ENCODE measurements at regions not wholly inside any gene's neighbourhood (a gene's known extent, or its start where the extent isn't known, plus 50 kb on each side); places are given as distances from the start of the nearest gene placed in this dataset.

DNA sequence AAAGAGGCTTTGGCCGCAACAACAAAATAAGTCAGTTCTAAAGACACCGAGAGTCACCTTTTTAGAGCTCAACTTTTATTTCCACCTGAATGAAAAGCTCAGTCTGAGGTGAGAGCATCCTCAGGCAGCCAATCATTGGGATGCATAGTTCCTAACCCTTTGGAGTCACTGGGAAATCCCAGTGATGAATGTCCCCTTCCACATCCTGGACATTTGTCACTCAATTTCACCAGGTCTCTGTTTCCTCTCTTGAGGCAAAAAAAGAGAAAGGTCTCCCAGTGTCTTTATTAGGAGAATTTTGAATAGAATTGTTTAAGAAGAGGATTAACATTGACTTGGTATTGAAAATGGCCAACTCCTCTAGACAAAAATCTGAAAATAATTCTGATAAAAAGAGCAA, 137.5 kb upstream of the SPRED1 start:
- no peak for TF ChIP-seq EGR1 (IDR thresholded peaks at IDR 0.05; ENCODE audit: low read depth)
- TF ChIP-seq, protein P1, sequence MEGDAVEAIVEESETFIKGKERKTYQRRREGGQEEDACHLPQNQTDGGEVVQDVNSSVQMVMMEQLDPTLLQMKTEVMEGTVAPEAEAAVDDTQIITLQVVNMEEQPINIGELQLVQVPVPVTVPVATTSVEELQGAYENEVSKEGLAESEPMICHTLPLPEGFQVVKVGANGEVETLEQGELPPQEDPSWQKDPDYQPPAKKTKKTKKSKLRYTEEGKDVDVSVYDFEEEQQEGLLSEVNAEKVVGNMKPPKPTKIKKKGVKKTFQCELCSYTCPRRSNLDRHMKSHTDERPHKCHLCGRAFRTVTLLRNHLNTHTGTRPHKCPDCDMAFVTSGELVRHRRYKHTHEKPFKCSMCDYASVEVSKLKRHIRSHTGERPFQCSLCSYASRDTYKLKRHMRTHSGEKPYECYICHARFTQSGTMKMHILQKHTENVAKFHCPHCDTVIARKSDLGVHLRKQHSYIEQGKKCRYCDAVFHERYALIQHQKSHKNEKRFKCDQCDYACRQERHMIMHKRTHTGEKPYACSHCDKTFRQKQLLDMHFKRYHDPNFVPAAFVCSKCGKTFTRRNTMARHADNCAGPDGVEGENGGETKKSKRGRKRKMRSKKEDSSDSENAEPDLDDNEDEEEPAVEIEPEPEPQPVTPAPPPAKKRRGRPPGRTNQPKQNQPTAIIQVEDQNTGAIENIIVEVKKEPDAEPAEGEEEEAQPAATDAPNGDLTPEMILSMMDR (IDR thresholded peaks at IDR 0.05 in 2 of 3, conservative IDR thresholded peaks at IDR 0.05 in 1 of 3; ENCODE audit: borderline replicate concordance in 1 of 3, insufficient read depth in 1 of 3, low read depth in 2 of 3, low read length in 2 of 3): no peak
- no peak for TF ChIP-seq YY1 (IDR thresholded peaks at IDR 0.05; ENCODE audit: extremely low read depth, insufficient replicate concordance, low read depth, low read length)
- TF ChIP-seq POLR2A (IDR thresholded peaks at IDR 0.05; ENCODE audit: borderline replicate concordance, extremely low read depth, insufficient read depth, insufficient read length): no peak
- TF ChIP-seq SIN3A (IDR thresholded peaks at IDR 0.05; ENCODE audit: low read depth): no peak

Data from HCT116 (cell line).